HG03565 (cell line): ENCODE measurements at regions not wholly inside any gene's neighbourhood (a gene's known extent, or its start where the extent isn't known, plus 50 kb on each side); places are given as distances from the start of the nearest gene placed in this dataset.

Experiments
- ATAC-seq: cut with Tn5 transposase; IDR thresholded peaks from one replicate; pipeline ENCODE4 v1.9.1; 2021; ENCODE audit warnings: mild to moderate bottlenecking, moderate library complexity; ENCODE audit not compliant: unreplicated experiment

DNA sequence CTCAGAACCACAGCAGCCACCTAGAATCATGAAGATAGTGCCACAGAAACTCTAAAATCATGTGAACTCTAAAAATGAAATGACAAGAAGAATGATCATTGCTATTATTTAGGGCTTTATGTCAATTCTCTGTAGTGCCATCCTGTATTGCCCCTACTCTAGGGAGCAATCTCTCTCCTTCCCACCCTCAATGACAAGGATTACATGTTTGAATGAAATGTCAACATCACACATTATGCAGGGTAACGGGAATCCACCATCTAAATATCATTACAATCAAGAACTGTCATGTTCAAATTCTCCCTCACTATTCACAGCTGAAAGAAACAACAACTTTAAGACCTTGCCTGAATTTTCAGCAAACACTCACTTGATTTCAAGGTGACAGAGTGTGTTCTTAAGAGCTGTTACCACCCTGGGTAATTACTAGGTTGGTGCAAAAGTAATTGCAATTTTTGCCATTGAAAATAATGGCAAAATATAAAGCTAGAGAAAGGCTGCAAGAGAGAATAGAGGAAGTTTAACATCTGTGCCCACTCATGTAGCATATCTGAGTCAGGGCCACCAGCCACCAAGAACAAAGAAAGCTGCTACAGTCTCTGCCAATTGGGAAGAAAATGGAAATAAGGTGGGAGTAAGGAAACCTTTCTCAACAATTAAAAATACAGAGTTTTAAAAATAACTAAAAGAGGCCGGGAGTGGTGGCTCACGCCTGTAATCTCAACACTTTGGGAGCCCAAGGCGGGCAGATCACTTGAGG, 112.8 kb upstream of the PSMD7 start:
- ATAC-seq, result no peak

DNA sequence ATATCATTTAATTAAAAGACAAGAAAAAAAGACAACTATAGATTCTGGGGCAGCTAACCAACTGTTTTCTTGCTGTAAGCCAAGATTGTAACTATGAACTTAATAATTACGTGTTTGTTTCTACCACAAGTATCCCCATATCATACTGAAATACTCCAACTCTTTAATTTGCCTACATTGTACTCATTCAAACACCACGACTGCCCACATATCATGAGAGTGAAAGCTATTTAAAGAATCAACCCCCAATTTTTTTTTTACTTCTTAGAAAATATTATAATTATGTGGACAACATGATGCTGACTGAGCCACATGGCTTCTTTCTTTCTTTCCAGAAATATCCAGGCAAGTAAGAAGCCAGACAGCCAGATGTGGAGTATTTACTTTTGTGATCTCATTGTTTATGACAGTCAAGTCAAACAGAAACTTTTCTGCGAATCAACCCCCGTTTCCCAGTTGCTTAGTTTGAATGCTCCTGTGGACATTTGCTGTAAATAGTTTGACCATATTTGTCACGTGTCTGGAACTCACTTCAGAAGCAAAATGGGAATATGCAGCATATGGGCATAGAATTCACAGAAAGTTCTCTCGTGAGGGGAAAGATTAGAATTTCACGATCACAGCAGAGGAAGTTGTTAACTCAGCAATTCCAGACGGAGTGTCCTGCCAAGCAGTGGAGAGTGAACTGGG, 126.8 kb upstream of the PSMD7 start:
- ATAC-seq, result no peak

DNA sequence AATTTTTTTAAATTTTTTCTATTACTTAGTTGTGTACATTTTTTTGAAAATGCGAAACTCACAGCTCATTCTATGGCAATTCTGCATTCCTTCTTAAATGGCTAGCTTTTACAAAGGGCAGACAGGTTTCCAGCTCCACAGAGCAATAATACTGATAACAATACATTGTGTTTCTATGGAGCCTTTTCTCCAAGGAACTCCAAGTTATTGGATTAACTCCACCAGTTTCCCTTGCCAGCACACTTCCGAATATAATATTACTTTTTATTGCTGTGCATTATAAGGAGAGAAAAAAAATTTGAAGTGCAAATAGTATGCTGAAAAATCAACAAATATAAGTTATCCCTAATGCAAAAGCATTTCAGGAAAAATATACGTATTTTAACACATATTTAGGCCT, 127.5 kb upstream of the PSMD7 start:
- ATAC-seq, result no peak

DNA sequence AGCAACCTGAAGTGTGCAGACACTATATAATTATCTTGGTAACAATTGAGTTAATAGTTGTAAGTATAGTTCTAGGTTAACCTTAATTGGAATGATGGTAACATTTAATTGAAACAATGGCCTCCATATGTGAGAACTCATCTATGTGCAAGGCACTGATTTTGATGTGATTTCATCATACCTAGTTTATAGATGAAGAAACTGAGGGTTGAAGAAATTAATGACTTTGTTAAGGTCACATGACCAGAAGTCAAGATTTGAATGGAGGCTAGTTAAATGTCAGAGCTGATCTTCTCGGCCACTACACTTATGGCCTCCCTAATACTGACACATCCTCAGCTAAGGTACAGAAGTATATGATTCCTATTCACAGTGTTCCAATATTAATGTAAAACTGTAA, 128.2 kb upstream of the PSMD7 start:
- no peak for ATAC-seq

DNA sequence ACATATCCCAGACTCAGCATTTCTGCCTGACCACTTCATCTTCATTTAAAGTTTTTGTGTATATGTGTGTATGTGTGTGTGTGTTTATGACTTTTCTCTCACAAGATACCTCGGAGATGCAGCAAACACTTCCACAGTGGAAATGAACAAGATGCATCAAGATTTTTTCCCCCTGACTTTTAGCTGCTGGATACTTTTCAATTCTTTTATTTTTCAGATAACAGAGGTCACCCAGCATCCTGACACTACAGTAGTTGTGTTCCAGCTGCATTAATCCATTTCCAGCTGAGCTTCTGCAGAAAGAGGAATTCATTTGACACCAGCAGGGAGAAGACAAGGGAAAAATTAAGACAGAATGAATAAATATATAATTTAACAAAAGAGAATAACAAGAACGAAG, 130.2 kb upstream of the PSMD7 start:
- no peak for ATAC-seq

DNA sequence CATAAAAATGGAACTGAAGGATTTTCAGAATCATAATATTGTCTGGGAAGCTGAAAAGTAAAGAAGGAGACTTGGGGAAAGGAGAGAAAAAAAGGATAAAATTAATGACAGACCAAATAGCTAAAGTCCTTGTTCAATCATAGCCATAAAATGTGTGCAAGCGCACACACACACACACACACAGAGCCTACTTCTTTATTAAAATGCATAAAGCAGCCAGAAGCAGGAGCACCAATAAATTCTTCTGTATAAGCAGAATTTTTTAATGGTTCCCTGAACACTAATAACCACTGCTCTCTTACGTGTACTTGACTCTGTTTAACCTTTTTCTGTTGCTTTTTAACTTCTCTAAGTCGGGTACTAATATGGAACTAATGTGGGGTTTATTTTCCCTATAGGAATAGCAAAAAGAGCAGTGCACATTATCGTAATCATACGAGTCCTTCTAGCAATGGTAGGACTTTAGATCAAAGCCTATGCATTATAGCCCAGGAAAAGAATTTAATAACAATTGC, 131.0 kb upstream of the PSMD7 start:
- ATAC-seq, result no peak

DNA sequence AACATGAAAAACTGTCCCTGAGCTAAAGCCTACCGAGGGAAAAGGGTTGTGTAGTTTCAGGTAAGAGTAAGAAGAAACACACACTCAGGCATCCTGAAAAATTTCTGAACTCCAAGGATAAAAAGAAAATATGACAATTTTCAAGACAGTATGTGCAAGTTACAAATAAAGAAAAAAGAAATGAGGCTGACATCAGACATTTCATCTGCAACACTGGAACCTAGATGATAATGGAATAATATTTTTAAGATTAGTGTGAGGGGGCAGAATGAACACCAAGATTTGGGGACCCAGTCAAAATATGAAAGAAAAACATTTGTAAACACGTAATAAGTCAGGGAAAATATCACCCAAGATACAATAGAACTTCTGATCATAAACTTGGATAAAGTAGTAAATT, 135.9 kb upstream of the PSMD7 start:
- ATAC-seq, result no peak

DNA sequence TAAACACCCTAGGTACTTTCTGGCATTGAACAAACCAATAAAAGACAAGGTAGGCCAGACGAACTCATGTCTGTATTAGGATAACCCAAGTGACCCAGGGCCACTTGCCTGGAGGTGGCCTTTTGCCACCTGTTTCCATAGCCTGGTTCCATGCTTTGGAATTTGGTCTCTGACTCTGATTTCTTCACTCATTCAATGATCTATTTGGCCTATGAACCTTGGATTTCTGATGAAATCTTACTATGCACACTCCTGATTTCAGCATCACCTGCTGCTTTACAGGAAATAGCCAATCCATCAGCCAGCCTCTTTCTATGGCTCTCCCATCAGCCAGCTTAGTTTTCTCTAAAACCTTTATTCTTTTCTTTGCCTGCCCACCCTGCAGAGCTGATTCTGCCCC, 142.8 kb upstream of the PSMD7 start:
- ATAC-seq, result no peak

DNA sequence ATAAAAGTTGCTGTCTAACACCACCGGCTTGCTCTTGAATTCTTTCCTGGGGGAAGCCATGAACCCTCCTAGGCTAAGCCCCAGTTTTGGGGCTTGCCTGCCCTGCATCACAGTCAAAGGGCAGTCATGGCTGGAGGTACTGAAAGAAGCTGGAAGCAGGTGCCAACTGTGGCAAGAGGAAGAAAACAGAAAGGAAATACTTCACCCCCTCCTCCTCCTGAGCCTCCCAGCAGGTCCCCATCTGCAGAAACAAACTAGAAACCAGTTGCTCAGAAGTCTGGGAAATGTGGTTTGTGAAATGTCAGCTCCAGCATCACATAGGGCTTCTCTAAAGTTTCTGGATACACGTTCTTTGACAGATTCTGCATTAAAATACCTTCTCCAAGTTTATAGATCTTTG, 150.0 kb upstream of the PSMD7 start:
- ATAC-seq, result no peak

DNA sequence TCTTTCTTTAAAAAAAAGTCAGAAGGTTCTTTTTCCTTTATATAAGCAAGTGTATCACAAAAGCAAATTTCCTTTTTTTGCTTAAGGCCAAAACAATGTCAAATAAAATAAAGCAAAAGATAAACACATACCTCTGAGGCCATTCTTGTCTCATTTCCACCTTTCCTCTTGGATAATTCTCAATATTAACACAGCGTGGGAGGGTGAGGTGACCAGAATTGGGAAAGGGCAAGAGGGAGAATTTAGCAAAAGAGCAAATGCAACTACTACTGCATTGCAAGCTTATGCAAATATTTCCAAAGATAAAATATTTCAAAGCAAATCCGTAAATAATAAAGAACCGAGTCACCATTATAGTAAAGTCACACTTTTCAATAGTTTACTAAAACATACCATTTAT, 153.4 kb upstream of the PSMD7 start:
- no peak for ATAC-seq

DNA sequence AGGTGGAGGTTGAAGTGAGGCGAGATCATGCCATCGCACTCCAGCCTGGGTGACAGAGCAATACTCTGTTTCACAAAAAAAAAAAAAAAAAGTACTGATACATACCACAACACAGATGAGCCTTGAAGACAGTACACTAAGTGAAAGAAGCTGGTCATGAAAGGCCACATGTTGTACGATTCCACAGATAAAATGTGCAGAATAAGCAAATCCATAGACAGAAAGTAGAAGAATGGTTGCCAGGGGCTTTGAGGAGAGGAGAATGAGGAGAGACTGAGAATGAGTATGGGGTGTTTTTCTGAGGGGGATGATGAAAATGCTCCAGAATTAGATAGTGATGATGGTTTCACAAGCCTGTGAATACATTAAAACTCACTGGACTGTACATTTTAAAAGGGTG, 155.6 kb upstream of the PSMD7 start:
- no peak for ATAC-seq

DNA sequence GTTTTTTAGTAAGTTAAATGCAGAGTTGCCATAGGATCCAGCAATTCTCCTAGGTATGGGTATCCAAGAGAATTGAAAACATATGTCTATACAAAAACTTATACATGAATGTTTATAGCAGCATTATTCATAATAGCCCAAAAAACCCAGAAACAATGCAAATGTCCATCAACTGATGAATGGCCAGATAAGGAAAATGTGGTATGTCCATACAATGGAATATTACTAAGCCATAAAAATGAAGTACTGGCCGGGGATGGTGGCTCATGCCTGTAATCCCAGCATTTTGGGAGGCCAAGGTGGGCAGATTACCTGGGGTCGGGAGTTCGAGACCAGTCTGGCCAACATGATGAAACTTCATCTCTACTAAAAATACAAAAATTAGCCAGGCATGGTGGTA, 156.1 kb upstream of the PSMD7 start:
- no peak for ATAC-seq

DNA sequence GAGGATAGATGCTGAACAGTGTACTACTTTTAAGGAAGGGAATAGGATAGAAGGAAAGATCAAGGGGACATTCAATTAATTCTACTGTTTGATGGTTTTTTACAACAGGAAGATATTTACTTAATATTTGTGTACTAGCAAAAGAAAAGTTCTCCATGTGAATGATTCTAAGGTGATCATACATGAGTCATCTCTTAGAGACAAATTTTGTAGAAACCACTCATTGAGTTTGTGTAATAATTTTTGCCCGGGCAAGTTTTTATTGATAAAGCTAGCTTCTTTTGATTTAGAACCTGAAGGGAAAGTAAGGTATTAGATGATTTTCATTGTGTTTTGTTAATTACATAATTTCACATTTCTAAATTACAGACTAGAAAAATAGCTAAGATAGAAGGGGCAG, 172.8 kb upstream of the PSMD7 start:
- ATAC-seq, result no peak

DNA sequence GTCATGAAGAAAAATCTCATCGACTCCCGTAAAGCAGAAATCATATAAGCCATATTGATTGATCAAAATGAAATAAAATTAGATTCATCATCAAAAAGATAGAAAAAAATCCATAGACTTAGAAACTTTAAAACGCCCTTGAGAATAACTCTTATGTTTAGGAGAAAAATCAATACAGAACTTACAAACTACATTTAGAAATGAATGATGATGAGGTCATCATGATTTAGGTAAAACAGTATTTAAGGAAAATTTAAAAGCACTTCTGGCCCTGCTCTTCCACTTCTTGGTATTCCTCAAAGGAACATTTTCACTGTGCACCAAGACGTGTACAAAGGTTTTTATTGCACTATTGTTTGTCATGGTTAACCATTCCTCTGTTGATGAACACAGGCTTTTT, 173.4 kb upstream of the PSMD7 start:
- no peak for ATAC-seq

DNA sequence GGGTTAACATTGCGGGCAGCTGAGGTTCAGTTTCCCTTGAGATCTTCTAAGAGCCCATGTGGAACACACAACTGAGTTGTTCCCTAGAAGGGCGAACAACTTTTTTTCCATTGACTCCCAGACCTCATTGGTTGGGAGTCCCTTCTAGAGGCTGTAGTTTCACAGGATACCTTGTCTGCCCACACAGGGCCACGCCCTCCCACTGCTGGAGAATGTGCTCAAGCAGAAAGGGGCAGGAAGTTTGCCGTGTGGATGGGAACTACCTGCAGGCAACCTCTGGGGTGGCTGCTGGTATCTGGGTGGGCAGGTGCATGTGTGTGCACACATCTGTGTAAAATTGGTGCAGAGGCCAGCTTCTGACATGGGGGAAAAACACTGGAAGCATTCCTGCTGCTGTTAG, 178.8 kb upstream of the PSMD7 start:
- no peak for ATAC-seq

DNA sequence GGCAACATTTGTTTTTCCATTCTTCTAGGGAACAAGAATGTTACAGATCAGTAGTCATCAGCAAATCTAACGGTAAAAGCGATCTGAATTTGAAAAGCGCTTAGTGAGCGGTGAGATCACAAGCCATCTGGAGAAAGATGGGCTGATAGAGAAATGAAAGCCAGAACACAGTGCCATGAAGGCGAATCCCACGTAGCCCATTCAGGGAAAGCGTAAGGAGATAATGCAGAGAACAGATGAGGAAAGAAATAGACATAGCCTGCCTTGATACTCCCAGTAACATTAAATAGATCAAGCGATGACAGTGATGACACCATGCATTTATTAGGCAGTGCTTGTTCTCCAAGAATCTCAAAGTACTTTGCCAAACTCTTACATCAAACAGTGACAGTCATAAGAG, 183.1 kb upstream of the PSMD7 start:
- no peak for ATAC-seq

DNA sequence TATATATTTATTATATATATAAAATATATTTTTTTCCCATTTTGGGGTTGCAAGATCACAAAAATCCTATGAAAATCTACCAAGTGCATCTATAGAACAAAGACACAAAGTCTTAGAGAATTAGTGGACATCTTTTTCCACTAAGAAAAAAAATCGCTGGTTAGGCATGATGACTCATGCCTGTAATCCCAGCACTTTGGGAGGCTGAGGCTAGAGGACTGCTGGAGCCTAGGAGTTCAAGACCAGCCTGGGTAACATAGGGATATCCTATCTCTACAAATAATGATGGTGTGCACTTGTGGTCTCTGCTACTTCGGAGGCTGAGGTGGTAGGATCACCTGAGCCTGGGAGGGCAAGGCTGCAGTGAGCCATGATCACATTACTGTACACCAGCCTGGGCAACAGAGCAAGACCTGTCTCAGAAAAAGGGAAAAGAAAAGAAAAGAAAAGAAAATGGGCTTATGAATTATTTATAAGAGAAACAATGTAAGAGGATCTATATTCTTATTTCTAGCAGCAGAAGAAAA, 185.1 kb upstream of the PSMD7 start:
- no peak for ATAC-seq

DNA sequence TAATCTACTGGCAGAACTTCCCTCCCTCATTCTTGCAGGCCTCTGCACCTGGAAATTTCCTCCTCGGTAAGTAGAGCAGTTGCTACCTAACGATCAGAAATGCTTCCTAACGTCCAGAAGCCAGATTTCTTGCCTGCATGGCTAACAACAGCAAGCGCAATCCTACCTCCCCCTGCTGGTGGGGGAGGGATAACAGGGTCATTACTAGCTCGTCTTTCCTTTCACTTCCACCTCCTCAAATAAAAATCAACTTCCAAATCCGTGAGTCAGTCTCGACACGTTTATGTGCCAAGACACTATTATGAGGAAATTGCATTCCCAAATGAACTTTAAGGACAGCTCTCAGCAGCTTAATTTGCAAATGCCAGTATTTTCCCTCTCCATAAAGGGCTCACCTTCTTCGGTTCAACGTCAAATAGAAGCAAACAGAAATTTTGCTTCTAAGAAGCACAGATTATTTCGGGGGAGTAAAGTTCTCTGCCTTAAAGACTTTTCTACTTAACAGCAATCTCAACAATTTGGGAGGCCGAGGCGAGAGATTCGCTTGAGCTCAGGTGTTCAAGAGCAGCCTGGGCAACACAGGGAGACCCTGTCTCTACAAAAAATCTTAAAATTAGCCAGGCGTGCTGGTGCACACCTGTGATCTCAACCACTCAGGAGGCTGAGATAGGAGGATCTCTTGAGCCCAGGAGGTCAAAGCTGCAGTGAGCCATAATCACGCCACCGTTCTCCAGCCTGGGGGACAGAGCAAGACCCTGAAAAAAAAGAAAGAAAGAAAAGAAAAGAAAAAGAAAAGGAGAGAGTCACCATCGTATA, 188.6 kb upstream of the PSMD7 start:
- peak; percentile 67 for ATAC-seq

DNA sequence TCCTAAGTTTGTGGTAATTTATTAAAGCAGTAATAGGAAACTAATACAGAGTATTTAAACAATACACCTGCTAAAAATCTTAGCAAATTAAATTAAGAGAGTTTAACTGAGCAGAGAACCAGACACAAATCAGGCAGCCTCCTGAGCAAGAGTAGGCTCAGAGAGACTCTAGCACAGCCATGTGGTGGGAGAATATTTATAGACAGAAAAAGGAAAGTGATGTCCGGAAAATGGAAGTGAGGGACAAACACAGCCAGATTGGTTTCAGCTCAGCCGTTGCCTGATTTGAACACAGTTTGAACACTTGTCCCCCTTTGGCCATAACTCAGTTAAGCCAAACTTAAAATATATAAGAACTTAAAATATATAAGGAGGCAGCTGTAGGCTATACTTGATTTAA, 192.6 kb upstream of the PSMD7 start:
- ATAC-seq, result no peak

DNA sequence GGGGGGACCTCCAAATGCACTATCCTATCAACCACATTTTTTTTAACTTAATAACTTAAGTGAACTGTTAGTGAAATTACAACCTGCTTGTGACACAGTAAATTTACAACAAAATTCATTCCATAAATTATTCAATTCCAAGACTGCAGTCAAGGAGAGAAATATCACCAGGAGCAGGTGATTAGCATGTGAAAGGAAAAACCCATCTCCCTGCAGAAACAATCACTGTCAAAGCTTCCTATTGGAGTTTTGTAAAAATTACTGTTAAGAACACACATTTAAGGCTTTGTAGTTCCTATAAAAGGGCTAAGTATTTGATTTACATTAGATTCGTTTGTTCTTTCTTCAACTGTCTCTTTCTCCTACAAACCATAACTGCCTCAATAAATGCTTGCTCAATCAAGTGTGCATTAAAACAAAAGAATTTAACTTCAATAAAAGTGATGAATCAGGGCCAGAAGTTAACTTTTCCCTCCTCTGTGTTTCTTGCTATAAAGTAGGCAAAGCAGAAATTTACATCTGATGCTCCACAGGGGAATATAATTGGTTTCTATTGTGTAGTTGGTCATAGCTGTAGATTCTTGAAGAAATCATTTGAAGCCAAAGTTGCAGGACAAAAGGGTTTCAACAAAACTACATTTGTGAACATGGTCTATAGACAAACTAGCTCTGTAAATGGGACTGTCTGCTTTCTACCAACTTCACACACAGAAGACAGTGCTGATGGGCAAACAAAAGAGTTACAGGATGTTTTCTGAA, 195.1 kb upstream of the PSMD7 start:
- no peak for ATAC-seq
